IMR-90 (cell line): ENCODE measurements at regions not wholly inside any gene's neighbourhood (a gene's known extent, or its start where the extent isn't known, plus 50 kb on each side); places are given as distances from the start of the nearest gene placed in this dataset.

Experiments
- ATAC-seq: fragments of 200-7000 bp; cut with Tn5 transposase; 2 replicates; pipeline ENCODE4 v1.9.1; 2020; ENCODE audit warnings: low read depth, mild to moderate bottlenecking, moderate library complexity
- BruUV-seq: library from RNA; stranded (reverse); fragments of 400-500 nt; replicated peaks from 2 replicates; lab custom pipeline; 2021; lab: Mats Ljungman, UMichigan
- CTCF ChIA-PET: fragments of 300-600 bp; formaldehyde crosslinking; extraction: SDS; loops from one replicate; lab custom pipeline; 2021; ENCODE audit warnings: antibody characterized with exemption; lab: Yijun Ruan, JAX
- POLR2A ChIA-PET: fragments of 300-600 bp; sonication (Branson Sonifier 250); formaldehyde crosslinking; loops from one replicate; lab custom pipeline; 2022; ENCODE audit warnings: antibody characterized with exemption; ENCODE audit not compliant: unreplicated experiment; lab: Charles Lee
- DNase-seq: peaks from one replicate; pipeline ENCODE4 v3.0.0; 2013
- H2AFZ ChIP-seq: replicated peaks from 2 replicates; pipeline ENCODE3; 2013; ENCODE audit warnings: low read length, mild to moderate bottlenecking; ENCODE audit not compliant: poor library complexity
- H2AK5ac ChIP-seq: 2 replicates; pipeline ENCODE4 v1.6.1; 2013; ENCODE audit warnings: low read depth, low read length, inconsistent platforms
- H2AK9ac ChIP-seq: replicated peaks from 2 replicates; pipeline ENCODE3; 2013; ENCODE audit warnings: mild to moderate bottlenecking, low read depth, low read length, moderate library complexity; ENCODE audit not compliant: poor library complexity
- H2BK120ac ChIP-seq: 2 replicates; pipeline ENCODE4 v1.6.1; 2013; ENCODE audit warnings: low read depth, low read length, inconsistent platforms
- H2BK15ac ChIP-seq: 3 replicates; pipeline ENCODE4 v1.6.1; 2013; ENCODE audit warnings: low read depth, low read length, inconsistent platforms
- H2BK20ac ChIP-seq: 2 replicates; pipeline ENCODE4 v1.6.1; 2013; ENCODE audit warnings: low read depth, mild to moderate bottlenecking, inconsistent platforms, low read length, moderate library complexity
- H2BK5ac ChIP-seq: 2 replicates; pipeline ENCODE4 v1.6.1; 2013; ENCODE audit warnings: mild to moderate bottlenecking, low read depth, low read length, inconsistent platforms; ENCODE audit not compliant: poor library complexity, severe bottlenecking
- H3K14ac ChIP-seq: replicated peaks from 2 replicates; pipeline ENCODE4 v1.6.1; 2013; ENCODE audit warnings: low read depth, low read length, inconsistent platforms
- H3K18ac ChIP-seq: 2 replicates; pipeline ENCODE4 v1.6.1; 2013; ENCODE audit warnings: low read depth, low read length, control low read depth
- H3K23ac ChIP-seq: 2 replicates; pipeline ENCODE4 v1.6.1; 2013; ENCODE audit warnings: low read depth, low read length, inconsistent platforms
- H3K27ac ChIP-seq: 2 replicates; pipeline ENCODE4 v1.5.1; 2013; ENCODE audit warnings: mild to moderate bottlenecking, control low read depth, low read length; ENCODE audit not compliant: insufficient read depth
- H3K27me3 ChIP-seq: 2 replicates; pipeline ENCODE4 v1.6.1; 2013; ENCODE audit warnings: low read length; ENCODE audit not compliant: control insufficient read depth, insufficient read depth
- H3K36me3 ChIP-seq: 2 replicates; pipeline ENCODE4 v1.6.1; 2013; ENCODE audit warnings: low read length, mixed read lengths; ENCODE audit not compliant: control insufficient read depth, insufficient read depth
- H3K4ac ChIP-seq: 2 replicates; pipeline ENCODE4 v1.6.1; 2013; ENCODE audit warnings: low read depth, low read length, inconsistent platforms
- H3K4me1 ChIP-seq: 2 replicates; pipeline ENCODE4 v1.6.1; 2013; ENCODE audit warnings: low read length, mixed read lengths; ENCODE audit not compliant: control insufficient read depth, insufficient read depth
- H3K4me2 ChIP-seq: 2 replicates; pipeline ENCODE4 v1.6.1; 2013; ENCODE audit warnings: low read depth, mild to moderate bottlenecking, control low read depth, low read length, moderate library complexity
- H3K4me3 ChIP-seq: 2 replicates; pipeline ENCODE4 v1.5.1; 2013; ENCODE audit warnings: low read depth, mild to moderate bottlenecking, control low read depth, low read length, moderate library complexity; ENCODE audit not compliant: insufficient read depth
- H3K56ac ChIP-seq: 2 replicates; pipeline ENCODE4 v1.6.1; 2013; ENCODE audit warnings: low read length, inconsistent platforms; ENCODE audit not compliant: insufficient read depth; ENCODE audit errors: extremely low read depth
- H3K79me1 ChIP-seq, 2 experiments: 2 replicates each; pipeline ENCODE4 v1.6.1; 2013; ENCODE audit warnings: low read length in 2 of 2, inconsistent platforms in 1 of 2, low read depth in 1 of 2
- H3K9ac ChIP-seq: 2 replicates; pipeline ENCODE4 v1.6.1; 2013; ENCODE audit warnings: low read depth, low read length, control low read depth
- H3K9me1 ChIP-seq: 2 replicates; pipeline ENCODE4 v1.6.1; 2013; ENCODE audit warnings: low read length, inconsistent platforms; ENCODE audit not compliant: insufficient read depth
- H3K9me3 ChIP-seq: 2 replicates; pipeline ENCODE4 v1.6.1; 2013; ENCODE audit warnings: low read length; ENCODE audit not compliant: control insufficient read depth, insufficient read depth
- H4K20me1 ChIP-seq: 2 replicates; pipeline ENCODE4 v1.6.1; 2013; ENCODE audit warnings: low read length, inconsistent platforms; ENCODE audit not compliant: insufficient read depth
- H4K5ac ChIP-seq: 2 replicates; pipeline ENCODE4 v1.6.1; 2013; ENCODE audit warnings: mild to moderate bottlenecking, low read depth, low read length, control low read depth
- H4K8ac ChIP-seq, 2 experiments: 2 replicates each; pipeline ENCODE4 v1.6.1; 2013; ENCODE audit warnings: low read depth in 2 of 2, low read length in 2 of 2, control low read depth in 1 of 2, inconsistent platforms in 1 of 2
- H4K91ac ChIP-seq: 2 replicates; pipeline ENCODE4 v1.6.1; 2013; ENCODE audit warnings: low read depth, low read length, inconsistent platforms; ENCODE audit not compliant: insufficient read depth
- BHLHE40 ChIP-seq: fragments of 150-350 bp; IDR thresholded peaks from 2 replicates; pipeline ENCODE4 v1.6.1; 2016; ENCODE audit warnings: mild to moderate bottlenecking, low read depth, low read length
- CEBPB ChIP-seq: IDR thresholded peaks from 2 replicates; pipeline ENCODE4 v1.6.1; 2012; ENCODE audit warnings: low read depth, low read length, improper control_type of control experiment
- CHD1 ChIP-seq: IDR thresholded peaks from 2 replicates; pipeline ENCODE4 v1.6.1; 2012; ENCODE audit warnings: low read depth, low read length, improper control_type of control experiment
- CTCF ChIP-seq: conservative IDR thresholded peaks from 2 replicates; pipeline ENCODE4 v1.5.1; 2012; ENCODE audit warnings: mild to moderate bottlenecking, low read depth, low read length, improper control_type of control experiment
- ELK1 ChIP-seq: fragments of 150-350 bp; IDR thresholded peaks from 2 replicates; pipeline ENCODE4 v1.6.1; 2016; ENCODE audit warnings: low read depth, mild to moderate bottlenecking, low read length, moderate library complexity, borderline replicate concordance
- FOS ChIP-seq: fragments of 150-350 bp; IDR thresholded peaks from 2 replicates; pipeline ENCODE4 v1.6.1; 2016; ENCODE audit warnings: low read depth, low read length
- MAFK ChIP-seq: IDR thresholded peaks from 2 replicates; pipeline ENCODE4 v1.6.1; 2012; ENCODE audit warnings: low read depth, low read length, improper control_type of control experiment
- MAZ ChIP-seq: IDR thresholded peaks from 2 replicates; pipeline ENCODE4 v1.6.1; 2012; ENCODE audit warnings: low read depth, mild to moderate bottlenecking, low read length, improper control_type of control experiment, moderate library complexity, borderline replicate concordance
- MXI1 ChIP-seq: IDR thresholded peaks from 2 replicates; pipeline ENCODE4 v1.6.1; 2012; ENCODE audit warnings: low read depth, mild to moderate bottlenecking, low read length, moderate library complexity, borderline replicate concordance
- NFE2L2 ChIP-seq: fragments of 150-350 bp; IDR thresholded peaks from 2 replicates; pipeline ENCODE4 v1.6.1; 2016; ENCODE audit warnings: low read depth, mild to moderate bottlenecking, low read length
- POLR2A ChIP-seq: IDR thresholded peaks from 2 replicates; pipeline ENCODE4 v1.6.1; 2012; ENCODE audit warnings: mild to moderate bottlenecking, low read depth, low read length
- RAD21 ChIP-seq: IDR thresholded peaks from 2 replicates; pipeline ENCODE4 v1.6.1; 2012; ENCODE audit warnings: low read length, improper control_type of control experiment
- RCOR1 ChIP-seq: IDR thresholded peaks from 2 replicates; pipeline ENCODE4 v1.6.1; 2012; ENCODE audit warnings: mild to moderate bottlenecking, low read length, improper control_type of control experiment; ENCODE audit not compliant: insufficient replicate concordance
- RFX5 ChIP-seq: IDR thresholded peaks from 2 replicates; pipeline ENCODE4 v1.8.0; 2012; ENCODE audit warnings: low read depth, mild to moderate bottlenecking, low read length, moderate library complexity
- SMC3 ChIP-seq: fragments of 150-350 bp; IDR thresholded peaks from 2 replicates; pipeline ENCODE4 v1.6.1; 2016; ENCODE audit warnings: low read depth, mild to moderate bottlenecking, antibody characterized with exemption, low read length, moderate library complexity
- WGBS, 2 experiments: methylation state at CpG; one replicate each; pipeline versions ENCODE4 v1.1.5 to v1.1.7; 2013; ENCODE audit warnings: missing lambda C conversion rate in 2 of 2; ENCODE audit not compliant: insufficient read length in 1 of 2; ENCODE audit errors: extremely low coverage in 2 of 2; 5-methylcytosine and 5-hydroxymethylcytosine counted together
- dilution Hi-C: fragments of 300-500 bp; cut with HindIII; formaldehyde crosslinking; loops from one replicate; pipeline ENCODE4 v1.14.3; 2018; ENCODE audit warnings: low sequenced_read_pairs; ENCODE audit not compliant: unreplicated experiment
- in situ Hi-C: fragments of 300-500 bp; cut with MboI; formaldehyde crosslinking; loops from 3 replicates; pipeline ENCODE4 v1.14.3; 2019; ENCODE audit warnings: low sequenced_read_pairs, inconsistent platforms, mixed read lengths
- intact Hi-C: fragments of 100-400 bp; cut with micrococcal nuclease; formaldehyde crosslinking; loops from 2 replicates; pipeline ENCODE4 v1.10.0; 2022
- TF ChIP-seq, protein P1 (sequence below): fragments of 150-350 bp; IDR thresholded peaks from 2 replicates; pipeline ENCODE4 v1.6.1; 2017; ENCODE audit warnings: mild to moderate bottlenecking, antibody characterized with exemption, low read length, low read depth

DNA sequence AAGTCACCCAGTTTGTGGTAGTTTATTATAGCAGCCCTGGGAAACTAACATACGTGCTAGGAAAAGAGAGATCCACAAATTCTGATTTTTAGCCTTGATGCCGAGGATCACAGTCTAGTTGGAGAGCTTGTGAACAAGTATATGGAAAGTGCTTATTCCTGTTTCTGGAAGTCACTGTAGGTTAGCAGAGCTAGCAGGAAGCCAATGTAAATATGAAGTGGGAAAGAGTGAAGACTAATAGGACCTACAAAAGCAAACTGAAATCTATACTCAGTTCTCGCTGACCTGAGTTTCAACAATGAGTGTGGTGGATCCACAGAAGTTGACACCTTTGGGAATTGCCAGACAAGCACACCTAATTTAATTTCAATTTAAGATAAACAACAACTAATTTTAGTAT is 254.9 kb downstream of the PLK2 start:
- 100% methylated on average over 1 of the region's 3 CpGs; no CpG with 5 or more reads in 1 of the 2 experiments for WGBS, 2 experiments
- CTCF ChIA-PET, result no interaction called here
- in situ Hi-C loops, result no loop called here

More for the DNA sequence above, 254.9 kb downstream of the PLK2 start:
- no peak overlapping the region for H2BK5ac ChIP-seq
- no peaks in the 10 kb centered on the region for H4K20me1 ChIP-seq
- ATAC-seq, result no peak
- no peaks in the 10 kb centered on the region for H3K9me1 ChIP-seq
- dilution Hi-C loops, result no loop called here
- H3K79me1 ChIP-seq, result no peaks in the 10 kb centered on the region
- H2BK120ac ChIP-seq, result no peak overlapping the region
- H2AFZ ChIP-seq, result no peak overlapping the region
- no peak overlapping the region for H4K5ac ChIP-seq
- no peak overlapping the region for H3K4ac ChIP-seq
- H2AK9ac ChIP-seq, result no peak overlapping the region
- intact Hi-C loops, result no loop called here
- H3K4me2 ChIP-seq, result no peak overlapping the region
- POLR2A ChIA-PET, result no interaction called here
- no peak overlapping the region for H3K56ac ChIP-seq
- H2AK5ac ChIP-seq, result no peak overlapping the region
- H3K23ac ChIP-seq, result no peak overlapping the region
- no peaks in the 10 kb centered on the region for H3K27me3 ChIP-seq
- H3K36me3 ChIP-seq, result no peaks in the 10 kb centered on the region
- no peak overlapping the region for H2BK20ac ChIP-seq
- no peak overlapping the region for H4K8ac ChIP-seq
- no peak for TF ChIP-seq MXI1
- no peak for TF ChIP-seq NFE2L2
- no peak for TF ChIP-seq MAFK
- no peak for TF ChIP-seq CHD1
- TF ChIP-seq RFX5, result no peak
- no peak for TF ChIP-seq SMC3
- TF ChIP-seq POLR2A, result no peak
- TF ChIP-seq MAZ, result no peak
- no peak for TF ChIP-seq FOS
- TF ChIP-seq RCOR1, result no peak
- no peak for TF ChIP-seq BHLHE40
- TF ChIP-seq RAD21, result no peak
- no peak for TF ChIP-seq ELK1
- no peak for TF ChIP-seq CEBPB
- TF ChIP-seq, protein P1, sequence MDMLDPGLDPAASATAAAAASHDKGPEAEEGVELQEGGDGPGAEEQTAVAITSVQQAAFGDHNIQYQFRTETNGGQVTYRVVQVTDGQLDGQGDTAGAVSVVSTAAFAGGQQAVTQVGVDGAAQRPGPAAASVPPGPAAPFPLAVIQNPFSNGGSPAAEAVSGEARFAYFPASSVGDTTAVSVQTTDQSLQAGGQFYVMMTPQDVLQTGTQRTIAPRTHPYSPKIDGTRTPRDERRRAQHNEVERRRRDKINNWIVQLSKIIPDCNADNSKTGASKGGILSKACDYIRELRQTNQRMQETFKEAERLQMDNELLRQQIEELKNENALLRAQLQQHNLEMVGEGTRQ, result no peak
- no peak for TF ChIP-seq CTCF
- H2BK15ac ChIP-seq, result no peak overlapping the region
- no peak overlapping the region for H3K14ac ChIP-seq
- H3K9ac ChIP-seq, result no peak overlapping the region
- no peak overlapping the region for H4K91ac ChIP-seq
- H3K9me3 ChIP-seq, result no peaks in the 10 kb centered on the region
- no peak overlapping the region for H3K4me3 ChIP-seq
- H3K4me1 ChIP-seq, result no peaks in the 10 kb centered on the region
- no TSS peak for BruUV-seq
- no peak overlapping the region for H3K18ac ChIP-seq
- H3K27ac ChIP-seq, result no peak overlapping the region
- DNase-seq, result no peak
